22Rv1 (cell line): ENCODE measurements at regions not wholly inside any gene's neighbourhood (a gene's known extent, or its start where the extent isn't known, plus 50 kb on each side); places are given as distances from the start of the nearest gene placed in this dataset.

Experiments used
- H3K27ac ChIP-seq: fragments of 450-650 bp; 2 replicates; pipeline ENCODE4 v1.5.1; 2017
- CTCF ChIP-seq: fragments of 450-650 bp; IDR thresholded peaks from 2 replicates; pipeline ENCODE4 v1.5.1; 2017; ENCODE audit warnings: mild to moderate bottlenecking
- ZFX ChIP-seq: fragments of 450-650 bp; IDR thresholded peaks from 2 replicates; pipeline ENCODE4 v1.6.1; 2017; ENCODE audit warnings: antibody characterized with exemption, borderline replicate concordance

GRCh38 chr6:119717942-119718341 lies 368.4 kb upstream of the MAN1A1 start:
- TF ChIP-seq ZFX (no peak), CTCF (no peak)
- H3K27ac ChIP-seq, result no peak overlapping the region

DNA sequence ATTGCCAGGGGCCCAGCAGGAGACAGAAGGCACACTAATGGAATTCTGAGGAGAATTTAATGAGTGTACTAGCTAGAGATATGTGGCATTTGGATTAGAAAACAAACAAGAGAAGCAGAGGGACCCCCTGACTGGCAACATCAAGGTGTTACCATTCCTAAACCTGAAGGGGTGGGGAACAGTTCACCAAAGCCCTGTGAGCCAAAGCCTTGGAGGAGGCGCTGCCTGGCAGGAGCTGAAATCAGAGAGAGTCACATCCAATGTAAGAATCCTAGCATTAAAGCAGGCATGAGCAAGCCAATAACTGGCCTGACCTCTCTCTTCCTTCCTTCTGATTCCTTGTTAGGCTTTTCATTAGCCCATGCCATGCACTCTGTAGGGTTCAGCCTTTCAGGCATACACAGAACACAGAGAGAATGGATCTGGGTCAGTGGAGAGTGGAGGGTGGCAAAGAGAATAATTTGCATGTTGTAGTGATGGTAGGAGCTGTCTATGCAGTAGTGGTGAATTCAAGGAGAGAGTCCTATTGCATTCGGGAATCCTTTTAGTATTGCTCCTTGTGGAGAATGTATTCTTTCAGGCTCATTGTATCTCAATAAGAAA lies 367.2 kb upstream of the MAN1A1 start:
- no peak overlapping the region for H3K27ac ChIP-seq
- no peak for TF ChIP-seq ZFX
- TF ChIP-seq CTCF, result no peak

DNA sequence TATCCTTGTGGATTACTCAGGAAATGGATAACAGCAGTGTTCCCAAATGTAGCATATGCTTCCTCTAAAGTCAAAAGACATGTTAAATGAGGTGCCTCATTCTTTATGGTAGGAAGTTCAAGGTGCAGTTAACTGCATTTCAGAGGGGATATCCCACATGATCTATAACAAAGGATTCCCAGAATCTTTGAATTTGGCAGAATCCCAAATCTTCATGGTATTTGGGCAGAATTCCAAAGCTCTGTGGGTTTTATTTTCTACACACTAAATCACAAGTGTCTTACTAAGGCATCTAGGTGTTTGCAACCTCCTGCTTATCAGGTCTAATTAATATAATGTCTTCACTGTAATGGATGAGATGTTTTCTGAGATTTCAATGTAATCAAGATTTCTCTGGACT lies 364.3 kb upstream of the MAN1A1 start:
- TF ChIP-seq ZFX, result no peak
- no peak for TF ChIP-seq CTCF
- no peak overlapping the region for H3K27ac ChIP-seq

GRCh38 chr6:119686644-119687043 lies 337.1 kb upstream of the MAN1A1 start:
- no peak overlapping the region for H3K27ac ChIP-seq
- no peak for TF ChIP-seq ZFX
- no peak for TF ChIP-seq CTCF

GRCh38 chr6:119686240-119686639 lies 336.7 kb upstream of the MAN1A1 start:
- H3K27ac ChIP-seq, result no peak overlapping the region
- no peak for TF ChIP-seq ZFX
- TF ChIP-seq CTCF, result no peak

- H3K27ac ChIP-seq, result peak overlapping the region; percentile 60
- TF ChIP-seq CTCF, result no peak
- TF ChIP-seq ZFX, result no peak
These were observed 334.1 kb upstream of the MAN1A1 start for GRCh38 chr6:119683671-119684070.

DNA sequence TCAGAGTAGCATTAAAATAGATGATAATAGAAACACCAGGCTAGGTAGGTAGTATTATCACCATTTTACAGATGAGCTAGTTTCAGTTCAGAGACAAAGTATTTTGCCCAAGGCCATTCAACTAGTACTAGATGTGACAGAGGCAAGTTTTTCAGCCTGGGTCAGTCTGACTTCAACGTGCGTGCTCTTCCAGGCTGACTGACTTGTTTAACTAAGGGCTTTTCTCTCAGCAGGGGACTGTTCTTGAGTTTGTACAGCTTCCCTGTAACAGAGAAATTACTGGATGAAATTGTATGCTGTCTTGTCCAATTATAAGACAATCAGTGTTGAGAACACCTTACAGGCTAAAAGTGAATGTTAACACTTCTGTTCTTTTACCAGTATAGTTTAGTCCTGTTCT lies 333.5 kb upstream of the MAN1A1 start:
- no peak for TF ChIP-seq ZFX
- no peak for TF ChIP-seq CTCF
- H3K27ac ChIP-seq, result peak overlapping the region; percentile 60
